GM21423 (cell line): ENCODE measurements at regions not wholly inside any gene's neighbourhood (a gene's known extent, or its start where the extent isn't known, plus 50 kb on each side); places are given as distances from the start of the nearest gene placed in this dataset.

Experiments used
- ATAC-seq: cut with Tn5 transposase; IDR thresholded peaks from one replicate; pipeline ENCODE4 v1.9.1; 2021; ENCODE audit warnings: mild to moderate bottlenecking, moderate library complexity; ENCODE audit not compliant: unreplicated experiment

DNA sequence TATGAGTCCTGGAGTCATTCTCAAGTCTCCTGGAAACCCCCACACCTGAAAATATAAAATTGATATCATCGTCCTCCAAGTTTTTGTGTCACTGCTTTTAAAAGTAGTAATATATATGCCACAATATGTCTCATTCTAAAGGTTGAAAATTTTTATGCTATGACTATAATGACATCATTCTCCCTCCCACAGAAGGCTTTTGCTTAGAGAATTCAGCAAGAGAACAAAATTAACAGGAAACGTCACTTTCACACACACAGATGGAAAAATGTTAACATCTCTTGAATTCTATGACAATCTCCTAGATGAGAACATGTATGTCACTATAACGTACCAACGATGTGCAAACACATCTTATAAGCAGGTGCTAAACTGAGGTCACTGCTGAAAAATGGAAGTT lies 498.3 kb downstream of the FOXG1 start:
- no peak for ATAC-seq

- ATAC-seq: no peak
Observed at GRCh38 chr14:29265852-29266251, 499.3 kb downstream of the FOXG1 start.

GRCh38 chr14:29271669-29272068 lies 505.1 kb downstream of the FOXG1 start:
- no peak for ATAC-seq

GRCh38 chr14:29273513-29273912 lies 506.9 kb downstream of the FOXG1 start:
- no peak for ATAC-seq

DNA sequence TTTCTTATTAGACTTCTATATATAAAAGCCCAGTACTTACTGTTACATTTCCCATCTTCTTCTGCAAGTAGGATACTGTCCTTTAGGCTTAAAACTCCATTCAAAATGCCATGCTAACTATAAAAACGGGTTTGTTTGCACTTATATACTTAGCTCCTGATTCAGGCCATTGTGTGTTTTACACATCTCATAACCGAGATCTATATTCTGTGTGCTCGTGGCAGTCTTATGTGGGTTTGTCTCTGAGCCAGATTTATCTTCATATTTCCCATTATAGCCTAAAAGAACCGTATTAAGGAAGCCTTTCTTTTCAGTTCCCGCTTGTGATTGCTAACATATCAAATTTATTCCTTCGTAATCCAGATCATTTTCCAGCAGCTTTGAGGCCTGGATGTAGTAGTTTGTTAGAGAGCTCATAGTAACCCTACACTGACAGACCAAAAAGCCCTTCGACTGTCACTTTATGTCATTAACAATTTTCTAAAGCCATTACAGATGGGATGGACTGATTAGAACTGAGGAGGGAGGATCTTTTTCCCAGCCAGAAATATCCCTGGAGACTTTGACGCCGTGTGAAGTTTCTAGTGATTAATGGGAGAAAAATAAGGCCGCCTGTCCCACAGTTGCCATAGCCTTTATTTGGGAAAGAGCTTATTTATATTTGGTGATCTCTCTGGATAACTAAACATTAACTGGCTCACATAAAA lies 508.5 kb downstream of the FOXG1 start:
- no peak for ATAC-seq

- no peak for ATAC-seq
Observed at GRCh38 chr14:29278301-29279263, 512.0 kb downstream of the FOXG1 start.

- no peak for ATAC-seq
Observed at GRCh38 chr14:29282169-29282568, 515.6 kb downstream of the FOXG1 start.

- ATAC-seq: no peak
Observed at GRCh38 chr14:29290441-29290840, 523.9 kb downstream of the FOXG1 start.

DNA sequence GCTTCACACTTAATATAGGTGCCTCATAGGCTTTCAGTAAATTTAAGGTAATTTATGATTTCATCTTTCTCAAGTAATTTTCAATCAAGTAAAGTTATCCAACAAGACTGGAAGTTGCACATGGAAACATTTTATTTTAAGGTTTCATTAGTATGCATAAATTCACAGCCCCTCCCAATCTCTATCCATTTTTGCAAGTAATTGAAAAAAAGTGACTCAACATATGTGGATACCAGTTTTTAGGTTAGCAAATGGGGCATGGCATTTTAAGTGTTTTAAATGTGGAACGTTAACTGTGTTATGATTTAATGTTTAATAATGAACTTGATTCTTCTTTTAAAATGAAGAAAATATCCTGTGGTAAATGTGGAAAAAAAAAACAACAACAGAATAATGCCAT lies 532.8 kb downstream of the FOXG1 start:
- no peak for ATAC-seq

DNA sequence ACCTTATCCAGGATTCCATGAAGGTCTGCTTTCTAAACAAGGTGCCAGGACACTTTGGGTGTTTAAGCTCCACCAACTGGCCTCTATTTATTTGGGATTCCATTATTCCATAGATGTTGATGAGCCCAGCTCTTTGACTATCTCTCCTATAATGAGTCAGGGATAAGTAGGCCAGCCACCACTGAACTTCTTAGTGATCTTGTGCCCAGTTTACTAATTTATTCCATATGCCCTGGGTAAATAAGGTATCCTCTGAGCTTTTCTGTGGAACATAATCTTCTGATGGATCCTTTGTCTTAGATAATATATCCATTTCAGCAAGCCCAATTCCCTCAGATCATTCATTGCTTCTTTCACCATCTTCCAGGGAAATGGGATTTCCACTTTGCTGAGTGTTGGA lies 535.0 kb downstream of the FOXG1 start:
- ATAC-seq: no peak

GRCh38 chr14:29310210-29310609 lies 543.6 kb downstream of the FOXG1 start:
- ATAC-seq: no peak

GRCh38 chr14:29310757-29311156 lies 544.2 kb downstream of the FOXG1 start:
- no peak for ATAC-seq

DNA sequence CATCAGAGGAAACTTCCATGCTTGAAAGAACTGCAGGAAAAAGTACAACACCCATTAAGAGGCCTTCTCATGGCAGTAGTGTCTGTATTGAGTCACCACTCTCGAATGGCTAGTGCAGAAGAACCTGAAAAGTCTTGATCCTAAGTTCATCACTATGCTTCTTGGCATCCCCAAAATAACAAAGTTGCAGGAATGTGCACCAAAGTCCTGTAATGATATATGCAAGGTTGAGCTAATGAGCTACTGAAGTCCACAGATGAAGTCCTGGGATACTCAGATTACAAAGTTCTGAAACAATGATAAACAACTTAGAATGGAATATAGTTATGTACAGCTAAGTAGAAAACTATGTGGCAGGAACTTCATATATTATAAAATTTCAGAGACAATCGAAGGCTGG lies 545.4 kb downstream of the FOXG1 start:
- ATAC-seq: no peak

DNA sequence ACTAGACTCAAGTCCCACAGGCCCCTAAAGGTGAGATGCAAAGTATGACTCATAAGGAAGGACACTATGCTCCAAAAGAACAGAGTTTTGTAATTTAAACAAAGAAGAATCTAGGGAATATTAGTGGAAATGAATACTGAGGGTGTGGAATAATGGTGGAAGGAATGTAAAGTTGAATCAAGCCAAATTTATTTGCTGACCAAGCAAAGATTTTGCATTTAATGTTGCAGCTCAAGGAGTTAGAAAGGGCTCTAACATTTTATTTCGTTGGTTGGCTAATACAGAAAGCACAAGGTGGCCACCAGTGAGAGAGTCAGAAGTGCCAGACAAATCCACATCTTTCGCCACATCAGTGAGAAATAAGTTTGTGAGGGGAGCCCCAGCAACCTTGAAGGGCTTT lies 550.3 kb downstream of the FOXG1 start:
- no peak for ATAC-seq

DNA sequence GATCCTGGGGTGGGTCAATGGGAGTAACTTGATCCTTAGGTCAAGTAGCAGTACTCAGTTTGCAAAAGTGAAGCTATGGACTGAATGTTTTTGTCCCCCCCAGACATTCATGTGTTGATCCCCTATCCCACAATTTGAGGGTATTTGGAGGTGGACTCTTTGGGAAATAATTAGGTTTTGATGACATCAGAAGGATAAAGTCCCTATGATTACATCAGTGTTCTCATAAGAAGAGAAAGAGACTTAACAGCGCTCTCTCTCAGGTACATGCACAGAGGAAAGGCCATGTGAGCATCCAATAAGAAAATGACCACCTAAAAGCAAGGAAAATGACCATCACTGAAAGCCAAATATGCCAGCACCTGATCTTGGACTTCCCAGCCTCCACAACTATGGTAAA lies 550.8 kb downstream of the FOXG1 start:
- no peak for ATAC-seq

- ATAC-seq: no peak
Observed at GRCh38 chr14:29320286-29320685, 553.7 kb downstream of the FOXG1 start.

DNA sequence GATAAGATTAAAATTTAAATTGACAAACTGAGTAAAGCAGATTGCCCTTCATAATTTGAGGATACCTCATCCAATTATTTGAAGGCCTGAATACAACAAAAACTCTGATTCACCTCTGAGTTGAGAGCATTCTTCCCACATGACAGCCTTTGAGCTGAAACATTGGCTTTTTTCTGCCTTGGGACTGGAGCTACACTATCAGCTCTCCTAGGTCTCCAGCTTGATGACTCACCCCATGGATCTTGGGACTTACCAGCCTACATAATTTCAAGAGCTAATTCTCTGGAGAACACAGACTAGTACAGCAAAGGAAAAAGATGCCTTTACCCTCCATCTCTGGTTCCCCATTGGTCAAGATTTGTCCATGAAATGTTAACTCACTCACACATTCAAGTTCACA lies 555.1 kb downstream of the FOXG1 start:
- ATAC-seq: no peak

GRCh38 chr14:29339494-29340172 lies 573.0 kb downstream of the FOXG1 start:
- no peak for ATAC-seq

- ATAC-seq: no peak
Observed at GRCh38 chr14:29348504-29348903, 579.1 kb downstream of the PRKD1 start.

GRCh38 chr14:29350496-29350895 lies 577.2 kb downstream of the PRKD1 start:
- no peak for ATAC-seq

- no peak for ATAC-seq
Observed at GRCh38 chr14:29351996-29352705, 575.5 kb downstream of the PRKD1 start.
